ENCODE measurements at regions not wholly inside any gene's neighbourhood (a gene's known extent, or its start where the extent isn't known, plus 50 kb on each side); places are given as distances from the start of the nearest gene placed in this dataset.

DNA sequence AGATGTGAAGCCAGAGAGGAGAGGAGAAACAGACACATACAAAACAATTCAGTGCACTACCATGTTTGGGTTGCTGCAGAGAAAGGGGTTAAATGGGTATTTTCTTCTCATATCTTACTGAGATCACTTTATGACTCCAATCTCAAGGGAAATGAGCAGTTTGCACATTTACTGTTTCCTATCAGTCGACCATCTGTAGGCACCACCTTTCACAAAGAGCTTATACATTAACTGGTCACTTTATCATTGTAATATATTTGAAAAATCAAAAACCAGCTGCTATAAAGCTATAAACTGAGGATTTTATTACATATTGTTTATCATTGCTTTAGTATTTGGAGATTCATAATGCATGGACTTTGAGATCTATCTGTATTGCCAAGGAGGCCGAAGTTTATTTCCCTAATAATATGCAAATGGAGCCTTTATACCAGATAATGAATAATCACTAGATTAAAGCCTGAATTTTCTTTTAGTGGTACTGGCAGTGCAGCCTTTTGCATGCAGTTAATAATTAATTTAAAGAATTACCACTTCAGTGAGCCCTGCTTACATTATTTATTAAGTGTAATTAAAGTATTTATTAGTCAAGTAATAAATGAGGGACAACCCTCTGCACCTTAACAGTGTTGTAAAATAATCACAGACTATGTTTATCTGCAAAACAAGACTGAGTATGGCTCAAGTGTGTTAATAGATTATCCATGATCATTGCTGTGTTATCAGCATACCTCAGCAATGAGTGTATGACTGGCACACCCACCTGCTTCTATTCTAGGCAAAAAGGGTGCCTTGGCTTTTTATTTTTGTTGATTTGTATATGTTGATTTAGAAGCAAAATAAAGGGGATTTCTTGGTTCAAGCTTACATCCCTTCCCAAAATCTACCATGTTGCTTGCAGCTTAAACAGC is 167.7 kb upstream of the SLC14A2 start:
- DNase-seq: no peak

DNA sequence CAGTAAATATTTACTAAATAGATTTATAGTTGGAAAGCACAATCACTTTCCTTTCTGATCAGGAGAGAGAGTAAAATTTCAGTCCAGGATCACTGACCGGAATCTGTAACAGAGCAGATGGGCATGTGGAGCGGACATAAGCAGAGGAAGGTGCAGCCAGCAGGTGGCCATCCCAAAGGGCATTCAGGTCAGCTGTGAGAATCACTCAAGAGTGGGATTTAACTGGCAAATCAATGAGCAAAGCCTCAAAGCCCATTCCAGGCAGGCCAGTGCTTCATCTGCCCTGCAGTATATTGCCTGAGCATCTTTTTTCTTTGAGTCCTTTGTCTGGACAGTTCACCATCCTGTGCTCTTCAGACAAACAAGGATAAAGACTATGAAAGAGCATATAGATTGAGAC is 166.4 kb upstream of the SLC14A2 start:
- DNase-seq: no peak

DNA sequence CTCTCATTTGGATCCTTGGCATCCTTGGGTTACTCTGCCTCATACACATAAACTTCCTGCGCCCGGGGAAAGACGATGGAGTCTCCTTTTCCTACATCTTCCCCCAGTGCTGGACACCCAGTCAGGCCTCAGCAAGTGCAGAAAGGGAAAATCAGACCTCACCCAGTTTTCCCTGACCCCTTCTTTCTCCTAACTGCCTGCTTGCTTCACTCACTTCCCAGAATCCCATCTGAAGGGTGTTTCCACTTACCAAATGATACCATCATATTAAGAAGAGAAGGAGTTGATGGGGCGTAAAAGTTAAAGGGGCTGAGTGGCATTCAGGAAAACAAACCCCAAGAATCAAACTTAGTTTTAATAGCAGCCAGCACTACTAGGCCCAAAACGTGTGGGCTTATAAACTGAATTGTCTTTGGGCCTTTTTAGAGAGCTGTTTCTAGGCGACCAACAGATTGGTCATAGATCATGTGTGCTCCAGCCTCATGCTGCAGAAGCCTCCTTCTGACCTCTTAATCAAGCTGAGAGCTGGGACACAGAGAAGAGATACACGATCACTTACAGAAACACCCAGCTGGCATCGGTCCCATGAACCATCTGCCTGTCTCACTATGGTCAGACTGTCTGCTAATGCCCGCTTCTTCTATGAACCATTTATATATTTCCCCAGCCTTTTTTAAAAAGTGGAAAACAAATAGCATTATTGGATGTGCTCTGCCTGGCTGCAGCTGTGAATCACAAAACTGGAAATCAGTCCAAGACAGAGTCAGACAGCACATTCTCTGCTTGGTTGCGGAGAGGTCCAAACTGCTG is 165.7 kb upstream of the SLC14A2 start:
- DNase-seq: no peak

DNA sequence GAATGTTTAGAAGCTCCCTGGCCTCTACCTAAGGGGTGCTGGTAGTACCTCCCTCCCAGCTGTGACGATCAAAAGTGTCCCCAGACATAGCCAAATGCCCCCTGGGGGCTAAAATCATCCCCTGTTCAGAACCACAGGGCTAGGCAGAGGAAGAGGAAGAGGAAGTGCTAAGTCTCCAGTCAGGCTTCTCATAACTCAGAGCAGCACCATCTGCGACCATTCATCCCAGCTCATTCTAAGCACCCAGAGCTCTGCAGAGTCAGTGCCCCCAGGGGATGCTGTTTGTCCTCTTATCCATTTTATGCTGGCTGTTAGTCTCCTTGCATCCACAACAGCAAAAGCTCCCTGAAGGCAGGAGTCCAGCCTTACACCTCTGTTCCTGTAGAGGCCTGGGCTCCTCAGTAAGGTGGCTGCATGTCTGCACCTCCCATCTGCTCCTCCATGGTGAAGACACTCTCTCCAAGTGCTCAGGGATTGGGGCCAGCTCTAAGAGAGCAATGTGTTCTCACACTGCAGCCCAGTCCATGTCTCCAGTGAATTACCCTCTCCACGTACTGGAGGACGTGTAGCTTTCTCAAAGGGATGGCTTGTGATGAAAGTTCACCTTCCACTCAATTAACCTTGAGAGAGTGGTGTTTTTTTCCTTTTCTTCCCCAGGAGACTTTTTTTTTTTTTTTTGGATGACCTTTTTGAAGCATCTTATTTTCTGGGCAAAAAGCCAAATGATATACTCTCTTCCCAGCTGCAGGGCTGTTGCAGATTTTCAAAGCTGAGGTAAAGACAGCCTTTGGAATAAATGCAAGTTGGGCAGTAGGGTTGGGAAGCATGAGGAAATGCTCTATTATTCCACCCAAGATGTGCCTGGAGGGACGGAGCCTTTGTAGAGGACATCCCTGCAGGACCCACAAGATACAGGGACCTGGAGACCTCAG is 158.9 kb upstream of the SLC14A2 start:
- no peak for DNase-seq

DNA sequence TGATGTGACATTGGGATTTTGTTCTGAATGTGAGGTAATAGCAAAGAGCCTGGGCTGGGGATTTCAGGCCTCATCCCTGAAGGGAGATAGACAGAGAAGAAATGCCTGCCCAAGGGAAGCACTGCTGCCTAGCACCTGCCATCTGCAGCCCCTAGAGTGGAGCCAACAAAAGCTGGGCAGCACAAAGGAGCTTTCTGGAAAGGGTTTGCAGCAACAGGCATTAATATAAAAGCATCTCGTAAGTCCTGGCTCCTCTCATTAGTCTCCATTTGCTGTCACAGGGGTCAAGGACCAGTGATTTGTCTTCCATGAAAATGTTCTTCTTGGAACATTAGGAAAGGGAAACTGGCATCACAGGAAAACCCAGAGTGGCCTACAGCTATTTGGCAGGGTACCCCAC is 157.2 kb upstream of the SLC14A2 start:
- DNase-seq: no peak

DNA sequence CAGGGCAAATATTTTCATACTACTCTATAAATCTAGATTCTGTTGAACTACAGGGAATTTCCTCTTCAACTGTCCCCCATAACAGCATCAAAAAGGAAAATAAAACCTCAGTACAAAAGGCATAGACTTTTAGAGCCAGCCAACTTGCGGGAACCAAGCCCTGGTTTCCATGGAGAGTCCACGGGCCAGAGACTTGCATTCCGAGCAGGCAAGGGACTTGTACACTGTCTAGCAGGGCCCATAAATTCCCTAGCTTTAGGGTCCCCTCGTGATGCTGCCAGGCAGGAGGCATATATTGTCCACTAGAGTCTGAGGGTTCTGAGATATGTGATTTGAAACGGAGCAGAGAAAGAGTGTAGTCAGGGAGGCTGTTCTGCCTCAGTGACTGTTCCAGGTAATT is 153.1 kb upstream of the SLC14A2 start:
- DNase-seq: no peak

DNA sequence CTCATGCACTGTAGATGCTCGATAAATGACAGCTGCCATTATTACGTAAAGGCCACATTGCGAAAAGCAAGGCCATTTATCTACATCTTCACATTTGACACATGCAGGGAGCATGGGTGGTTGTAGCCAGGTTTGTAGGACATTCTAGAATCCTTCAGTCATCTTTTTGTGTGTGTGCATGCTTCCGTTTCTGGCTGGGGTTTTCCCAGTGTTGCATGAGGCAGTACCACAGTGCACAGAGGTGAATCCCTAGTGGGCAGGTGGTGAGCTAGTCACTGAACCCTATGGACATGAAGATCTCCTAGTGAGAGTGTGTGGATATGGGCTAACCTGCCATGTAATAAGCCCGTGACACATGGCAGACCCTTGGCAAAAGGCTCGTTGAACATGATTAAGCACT is 151.8 kb upstream of the SLC14A2 start:
- no peak for DNase-seq

DNA sequence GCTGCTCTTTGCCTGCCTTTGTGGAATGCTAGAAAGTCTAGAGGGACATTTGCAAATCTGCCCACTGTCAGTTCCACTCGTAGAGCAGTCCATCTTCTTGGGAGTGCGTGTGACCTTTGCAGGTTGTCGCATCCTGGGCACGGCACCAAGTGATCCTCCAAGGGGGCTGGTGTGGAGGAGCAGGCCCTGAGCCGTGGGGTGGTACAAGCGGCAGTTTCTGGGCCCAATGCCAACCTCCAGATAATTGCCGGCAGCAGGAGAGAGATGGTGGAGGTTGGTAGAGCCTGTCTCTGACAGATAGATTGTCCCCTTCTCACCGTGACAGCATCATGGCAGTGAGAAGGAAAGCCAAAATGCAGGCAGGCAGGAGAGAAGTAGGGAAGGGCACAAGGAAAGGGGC is 150.7 kb upstream of the SLC14A2 start:
- DNase-seq: no peak

DNA sequence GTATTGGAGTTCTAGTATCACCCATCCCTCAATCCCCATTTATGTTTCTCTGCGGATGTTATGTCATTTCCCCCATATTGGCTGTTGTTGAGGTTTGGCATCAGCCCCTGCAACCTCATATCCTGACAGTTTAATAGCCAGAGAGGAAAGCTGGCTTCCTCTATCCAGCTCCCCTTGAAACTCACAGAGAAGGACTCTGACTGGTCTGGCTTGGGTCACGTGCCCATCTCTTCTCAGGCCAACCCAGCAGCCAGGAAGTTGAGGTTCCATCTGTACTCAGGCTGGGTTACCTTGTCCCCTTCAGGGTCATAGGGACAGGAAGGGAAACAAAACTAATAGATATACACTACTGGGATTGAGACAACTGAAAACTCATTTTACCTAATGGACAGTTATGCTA is 148.0 kb upstream of the SLC14A2 start:
- DNase-seq: no peak

DNA sequence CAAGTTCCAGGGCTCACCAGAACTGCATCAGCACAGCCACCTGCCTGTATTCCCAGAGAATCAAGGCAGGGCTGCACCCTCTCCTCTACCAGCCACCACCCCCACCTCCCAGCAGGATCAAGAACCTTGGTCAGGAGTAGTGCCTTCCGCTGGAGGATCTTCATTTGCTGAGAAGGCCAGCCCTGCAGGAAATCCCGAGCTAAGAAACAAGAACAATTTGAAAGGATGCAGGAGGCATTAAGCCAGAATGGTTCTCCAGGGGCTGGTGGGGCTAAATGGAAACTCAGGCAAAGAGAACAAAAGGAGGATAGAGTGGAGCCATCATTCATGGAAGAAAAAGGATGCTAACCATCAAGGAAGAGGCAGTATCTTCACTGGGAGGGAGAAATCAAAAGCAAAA is 147.3 kb upstream of the SLC14A2 start:
- DNase-seq: no peak

DNA sequence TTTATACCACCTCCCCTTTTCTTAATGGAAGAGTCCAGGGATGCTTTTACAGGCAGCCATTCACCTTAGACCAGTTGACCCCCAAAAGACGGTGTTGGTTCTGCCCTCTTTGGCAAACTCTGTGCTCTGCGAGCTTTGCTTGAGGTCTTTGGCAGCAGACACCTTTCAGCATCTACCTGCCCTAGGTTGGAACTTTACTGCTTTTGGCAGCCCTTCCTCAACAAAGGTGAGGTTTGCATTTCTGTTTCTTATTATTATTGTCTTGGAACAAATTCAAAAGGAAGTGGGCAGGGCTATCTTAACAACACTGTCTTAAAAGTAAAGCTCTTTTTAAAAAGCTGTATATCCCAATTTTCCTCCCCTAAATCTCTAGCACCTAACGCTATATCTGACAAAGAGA is 136.4 kb upstream of the SLC14A2 start:
- DNase-seq: no peak

DNA sequence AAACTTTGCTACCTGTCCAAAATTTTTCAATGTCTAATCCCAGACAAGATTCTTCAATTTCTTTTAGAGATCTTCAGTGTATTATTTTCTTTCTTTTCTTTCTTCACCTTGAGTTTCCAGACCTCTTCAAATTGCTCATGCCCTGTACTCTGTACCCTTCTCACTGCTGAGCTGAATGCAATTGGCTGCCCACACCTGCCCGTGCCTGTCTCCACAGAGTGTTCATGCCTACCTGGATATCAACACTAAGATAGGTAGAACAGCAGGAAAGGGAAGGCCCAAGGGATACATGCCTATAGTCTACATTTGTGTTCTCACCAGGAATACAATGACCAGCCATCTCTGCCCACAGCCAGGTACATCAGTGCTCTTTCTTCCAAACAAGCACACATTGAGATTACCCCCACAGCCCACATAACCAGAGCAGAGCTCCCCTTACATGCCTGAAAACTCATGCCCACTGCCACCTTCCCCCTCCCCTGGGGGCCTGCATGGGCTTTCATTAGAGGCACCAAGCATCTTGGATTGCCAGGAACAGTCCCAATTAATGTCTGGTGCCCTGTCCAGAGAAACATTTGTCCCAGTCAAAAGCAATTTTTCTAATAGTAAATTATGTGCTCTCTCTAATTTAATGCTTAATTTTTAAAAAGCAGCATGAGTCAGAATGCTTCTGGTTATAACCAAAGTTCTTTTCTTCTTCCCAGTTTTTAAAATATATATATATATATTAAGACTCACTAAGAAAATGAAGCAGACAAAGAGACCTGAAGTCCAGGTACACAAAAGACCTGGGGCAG is 134.9 kb upstream of the SLC14A2 start:
- no peak for DNase-seq

DNA sequence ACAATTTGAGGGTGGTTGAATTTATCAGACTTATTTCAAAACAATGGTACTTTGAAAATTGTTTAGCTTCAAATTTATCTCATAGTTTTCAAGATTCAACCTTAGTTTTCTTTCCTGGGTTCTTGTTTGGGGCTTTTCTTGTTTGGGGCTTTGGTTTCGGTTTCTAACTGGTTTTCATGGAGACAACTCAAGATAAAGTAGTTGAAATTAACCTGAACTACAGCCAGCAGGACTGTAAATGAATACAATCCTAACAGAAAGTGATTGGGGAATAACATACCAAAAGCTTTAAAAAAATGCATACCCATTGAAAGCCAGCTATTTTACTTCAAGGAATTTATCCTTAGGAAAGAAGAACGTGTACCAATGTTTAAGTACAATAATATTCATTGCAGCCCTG is 133.5 kb upstream of the SLC14A2 start:
- no peak for DNase-seq

DNA sequence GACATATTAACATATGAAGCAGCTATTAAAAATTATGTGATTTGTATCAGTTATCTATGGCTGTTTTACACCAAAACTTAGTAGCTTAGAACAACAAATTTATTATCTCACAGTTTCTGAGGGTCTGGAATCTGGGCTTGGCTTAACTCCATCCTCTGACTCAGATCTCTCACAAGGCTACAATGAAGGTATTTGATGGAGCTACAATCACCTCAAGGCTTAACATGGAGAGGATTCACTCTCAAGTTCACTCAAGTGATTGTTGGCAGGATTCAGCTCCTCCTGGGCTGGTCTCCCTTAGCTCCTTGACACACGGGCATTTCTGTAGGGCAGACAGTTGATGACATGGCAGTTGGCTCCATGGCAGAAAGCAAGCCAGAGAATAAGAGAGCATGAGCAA is 133.0 kb upstream of the SLC14A2 start:
- DNase-seq: no peak

DNA sequence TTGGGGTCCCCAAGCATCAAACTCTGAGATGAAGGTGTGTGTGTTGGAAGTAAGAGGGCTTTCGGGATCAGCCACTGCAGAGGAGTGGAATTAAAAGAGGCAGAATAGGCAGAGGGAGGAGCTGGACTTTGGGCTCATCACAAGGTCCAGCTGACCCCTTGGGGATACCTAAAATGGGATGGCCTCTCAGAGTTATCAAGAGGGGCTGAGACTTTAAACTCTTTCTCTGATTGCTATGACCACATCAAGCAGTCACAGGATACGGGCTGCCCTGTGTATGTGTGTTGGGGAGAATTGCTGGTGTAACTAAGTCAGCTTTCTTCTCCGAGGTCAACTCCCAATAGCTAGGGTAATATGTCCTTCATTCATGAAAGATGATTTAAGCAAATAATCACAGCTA is 127.7 kb upstream of the SLC14A2 start:
- no peak for DNase-seq

DNA sequence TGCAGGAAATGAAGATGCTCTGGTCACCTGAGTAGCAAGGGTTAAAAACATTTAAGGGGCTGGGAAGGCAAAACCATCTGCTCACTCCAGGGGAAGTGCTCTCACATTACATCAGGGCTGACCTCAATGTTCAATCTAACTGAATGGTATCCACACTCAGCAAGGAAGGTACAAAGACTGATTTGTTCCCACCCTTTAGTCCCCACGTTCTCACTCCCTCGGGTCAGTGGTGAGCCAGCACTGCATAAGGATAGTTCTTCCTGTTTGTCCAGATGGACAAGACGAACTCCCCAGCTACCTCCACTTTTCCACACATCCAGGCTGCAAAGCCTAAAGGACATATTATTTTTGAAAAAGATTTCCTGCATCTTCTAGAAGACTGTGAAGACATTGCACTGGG is 126.6 kb upstream of the SLC14A2 start:
- no peak for DNase-seq

DNA sequence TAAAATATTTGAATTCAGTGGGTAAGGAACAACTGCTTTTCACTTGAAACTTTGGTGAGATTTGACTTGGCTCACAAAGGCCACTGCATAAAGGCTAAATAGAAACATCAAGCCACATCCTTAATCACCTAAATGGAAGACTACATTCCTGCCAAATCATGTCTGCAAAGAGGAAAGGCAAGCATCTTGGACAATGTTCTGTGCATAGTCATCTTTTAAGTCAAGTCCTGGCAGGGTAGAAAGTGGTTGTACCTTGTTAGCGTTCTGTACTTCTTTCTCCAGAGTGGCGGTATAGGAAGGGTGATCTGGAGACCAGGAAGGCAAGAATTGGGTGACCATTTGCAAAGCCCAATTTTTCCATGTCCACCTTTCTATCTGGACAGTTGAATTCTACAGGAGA is 121.4 kb upstream of the SLC14A2 start:
- no peak for DNase-seq

DNA sequence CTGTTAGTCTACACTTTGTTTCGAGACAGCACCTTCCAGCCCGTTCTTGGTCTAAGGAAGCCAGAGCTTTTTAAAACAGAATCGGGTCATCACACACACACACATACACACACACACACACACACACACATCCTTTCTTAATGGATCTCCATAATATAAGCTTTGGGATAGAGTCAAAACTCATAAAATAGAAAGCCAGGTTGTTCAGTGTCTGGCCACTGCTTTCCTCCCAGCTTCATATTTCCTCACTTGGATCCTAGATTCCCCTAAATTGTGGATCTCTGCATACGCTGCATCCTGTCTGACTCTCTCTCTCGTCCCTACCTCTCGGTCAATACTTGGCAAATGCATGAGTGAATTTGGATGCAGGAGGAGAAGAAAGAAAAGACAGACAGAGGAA is 120.5 kb upstream of the SLC14A2 start:
- DNase-seq: no peak

DNA sequence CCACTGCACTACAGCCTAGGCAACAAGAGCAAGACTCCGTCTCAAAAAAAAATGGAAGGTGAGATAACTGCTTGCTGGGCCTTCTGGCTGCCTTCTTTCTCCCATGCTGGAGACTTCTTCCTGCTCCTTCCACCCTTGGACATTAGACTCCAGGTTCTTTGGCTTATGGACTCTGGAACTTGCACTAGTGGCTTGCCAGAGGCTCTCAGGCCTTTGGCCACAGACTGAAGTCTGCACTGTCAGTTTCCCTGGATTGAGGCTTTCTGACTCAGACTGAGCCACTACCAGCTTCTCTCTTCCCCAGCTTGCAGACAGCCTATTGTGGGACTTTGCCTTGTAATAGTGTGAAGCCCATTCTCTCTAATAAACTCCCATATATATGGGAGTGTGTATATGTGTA is 118.5 kb upstream of the SLC14A2 start:
- DNase-seq: no peak

DNA sequence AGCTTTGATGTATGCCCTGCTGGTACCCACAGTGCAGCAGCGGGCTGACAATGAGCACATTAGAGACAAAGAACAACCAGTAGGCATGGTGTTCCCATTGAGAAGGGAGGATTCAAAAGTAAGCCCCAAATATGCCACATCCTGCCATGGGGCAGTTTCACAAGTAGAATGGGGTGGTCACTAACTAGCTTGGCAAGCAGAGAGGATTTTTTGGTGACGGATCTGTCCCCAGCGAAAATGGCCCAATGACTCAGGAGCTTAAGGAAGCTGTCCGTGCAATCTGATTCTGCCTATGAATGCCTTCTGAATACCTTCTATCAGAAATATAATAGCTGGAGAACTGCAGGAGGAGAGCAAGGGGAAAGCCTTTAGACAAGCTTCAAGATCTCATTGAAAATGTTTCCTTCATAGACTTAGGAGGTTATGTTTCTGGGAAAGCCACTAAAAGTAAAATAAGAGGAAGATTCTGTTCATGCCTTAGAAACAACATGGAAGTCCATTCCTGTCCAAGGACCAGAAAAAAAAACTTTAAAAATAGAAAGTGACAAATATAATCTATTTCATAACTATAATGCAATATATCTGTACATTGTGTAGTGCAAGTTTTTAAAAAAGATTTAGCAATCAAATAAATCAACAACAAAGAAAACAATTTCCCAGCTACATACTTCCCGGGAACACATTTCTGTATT is 117.5 kb upstream of the SLC14A2 start:
- no peak for DNase-seq

DNA sequence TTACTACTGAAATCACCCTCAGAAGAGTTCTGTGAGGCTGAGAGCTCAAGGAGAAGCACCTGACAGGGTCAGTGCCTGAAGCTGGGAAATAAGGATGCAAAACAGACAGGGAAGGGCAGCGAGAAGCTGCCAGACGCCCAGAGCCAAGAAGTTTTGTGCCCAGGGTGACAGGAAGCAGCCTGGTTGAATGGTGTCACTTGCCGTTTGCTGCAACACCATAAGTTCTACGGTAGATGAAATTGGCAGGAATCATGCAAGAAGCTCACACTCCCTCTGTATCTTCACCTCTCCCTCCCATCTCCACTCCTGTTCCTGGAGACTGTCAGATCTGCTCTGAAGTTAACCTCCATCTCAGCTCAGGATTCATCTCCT is 117.0 kb upstream of the SLC14A2 start:
- DNase-seq: no peak

DNA sequence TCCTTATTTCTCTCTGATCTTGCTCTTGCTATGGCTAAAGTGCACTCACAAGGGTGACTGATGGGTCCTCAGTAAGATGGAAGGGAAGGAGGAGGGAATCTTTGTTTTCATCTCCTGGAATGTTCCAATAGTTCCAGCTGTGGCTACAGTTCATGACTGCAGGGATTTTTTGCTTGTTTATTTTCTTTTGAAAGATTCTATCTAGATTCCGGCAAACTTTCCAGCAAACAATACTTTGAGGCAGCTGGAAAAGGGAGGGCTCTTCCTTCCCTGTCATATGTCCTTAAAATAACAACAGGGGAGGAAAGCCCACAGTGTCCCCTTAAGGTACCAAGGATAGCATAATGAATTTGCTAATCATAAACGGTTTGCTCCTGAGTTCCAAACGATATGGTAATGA is 111.3 kb upstream of the SLC14A2 start:
- no peak for DNase-seq
